ENCODE measurements at regions not wholly inside any gene's neighbourhood (a gene's known extent, or its start where the extent isn't known, plus 50 kb on each side); places are given as distances from the start of the nearest gene placed in this dataset.

- no peak for DNase-seq (ENCODE audit: low read depth)
- TF ChIP-seq CTCF (conservative IDR thresholded peaks at IDR 0.05; ENCODE audit: control insufficient read depth, insufficient read depth, low read depth, low read length): no peak
- H3K4me3 ChIP-seq (ENCODE audit: control insufficient read depth, low read depth, low read length): no peak overlapping the region
Measured at GRCh38 chr20:16147216-16147615, 426.0 kb downstream of the KIF16B start.

- H3K4me3 ChIP-seq (ENCODE audit: control insufficient read depth, low read depth, low read length): no peak overlapping the region
- DNase-seq (ENCODE audit: low read depth): no peak
- no peak for TF ChIP-seq CTCF (conservative IDR thresholded peaks at IDR 0.05; ENCODE audit: control insufficient read depth, insufficient read depth, low read depth, low read length)
Measured at GRCh38 chr20:16145919-16146318, 427.3 kb downstream of the KIF16B start.

GRCh38 chr20:16143596-16143995, 429.7 kb downstream of the KIF16B start:
- no peak for TF ChIP-seq CTCF (conservative IDR thresholded peaks at IDR 0.05; ENCODE audit: control insufficient read depth, insufficient read depth, low read depth, low read length)
- DNase-seq (ENCODE audit: low read depth): no peak
- H3K4me3 ChIP-seq (ENCODE audit: control insufficient read depth, low read depth, low read length): no peak overlapping the region

GRCh38 chr20:16135630-16136029, 437.6 kb downstream of the KIF16B start:
- no peak for DNase-seq (ENCODE audit: low read depth)
- H3K4me3 ChIP-seq (ENCODE audit: control insufficient read depth, low read depth, low read length): no peak overlapping the region
- no peak for TF ChIP-seq CTCF (conservative IDR thresholded peaks at IDR 0.05; ENCODE audit: control insufficient read depth, insufficient read depth, low read depth, low read length)

- no peak for DNase-seq (ENCODE audit: low read depth)
- no peak overlapping the region for H3K4me3 ChIP-seq (ENCODE audit: control insufficient read depth, low read depth, low read length)
- no peak for TF ChIP-seq CTCF (conservative IDR thresholded peaks at IDR 0.05; ENCODE audit: control insufficient read depth, insufficient read depth, low read depth, low read length)
Measured at GRCh38 chr20:16132036-16132798, 441.0 kb downstream of the KIF16B start.

GRCh38 chr20:16129411-16129810, 443.8 kb downstream of the KIF16B start:
- DNase-seq (ENCODE audit: low read depth): no peak
- no peak overlapping the region for H3K4me3 ChIP-seq (ENCODE audit: control insufficient read depth, low read depth, low read length)
- no peak for TF ChIP-seq CTCF (conservative IDR thresholded peaks at IDR 0.05; ENCODE audit: control insufficient read depth, insufficient read depth, low read depth, low read length)
